Spleen (tissue), 11 donors: ENCODE measurements at regions not wholly inside any gene's neighbourhood (a gene's known extent, or its start where the extent isn't known, plus 50 kb on each side); places are given as distances from the start of the nearest gene placed in this dataset.

ENCODE experiments used
- DNase-seq: peaks from one replicate; pipeline ENCODE4 v3.0.0-alpha.2; 2020
- H3K27ac ChIP-seq, 8 donors: fragments of 200-600 bp; sonication (generic) in 7 of 8; 1 replicate in 4 of 8; 2 replicates in 4 of 8; pipeline versions ENCODE4 v1.5.0 to v1.8.0; 2016 to 2021; ENCODE audit warnings: inconsistent platforms in 4 of 8, mild to moderate bottlenecking in 4 of 8, moderate library complexity in 1 of 8
- H3K27me3 ChIP-seq, 7 donors: fragments of 200-600 bp; sonication (generic) in 6 of 7; replicated peaks in 1 of 7; 1 replicate in 4 of 7; 2 replicates in 3 of 7; pipeline versions ENCODE4 v1.5.0 to v1.8.0; 2016 to 2021; ENCODE audit warnings: inconsistent platforms in 3 of 7, mild to moderate bottlenecking in 1 of 7
- H3K36me3 ChIP-seq, 6 donors: fragments of 200-600 bp; sonication (generic) in 5 of 6; 1 replicate in 4 of 6; 2 replicates in 2 of 6; pipeline versions ENCODE4 v1.5.0 to v1.8.0; 2016 to 2021; ENCODE audit warnings: inconsistent platforms in 2 of 6
- H3K4me1 ChIP-seq, 6 donors: fragments of 200-600 bp; sonication (generic) in 5 of 6; 1 replicate in 3 of 6; 2 replicates in 3 of 6; pipeline versions ENCODE4 v1.5.0 to v1.8.0; 2016 to 2021; ENCODE audit warnings: inconsistent platforms in 3 of 6
- H3K4me3 ChIP-seq, 8 donors: fragments of 200-600 bp; sonication (generic) in 7 of 8; 1 replicate in 4 of 8; 2 replicates in 4 of 8; pipeline versions ENCODE4 v1.5.0 to v1.8.0; 2016 to 2021; ENCODE audit warnings: inconsistent platforms in 4 of 8, mild to moderate bottlenecking in 4 of 8, moderate library complexity in 2 of 8
- H3K9me3 ChIP-seq, 8 donors: fragments of 200-600 bp; sonication (generic) in 7 of 8; 1 replicate in 4 of 8; 2 replicates in 4 of 8; pipeline versions ENCODE4 v1.5.0 to v1.8.0; 2016 to 2021; ENCODE audit warnings: inconsistent platforms in 4 of 8
- CTCF ChIP-seq, 11 experiments: fragments of 200-600 bp in 7 of 11; fragments of 450-650 bp in 4 of 11; sonication (generic) in 4 of 11; IDR thresholded peaks in 8 of 11; conservative IDR thresholded peaks in 3 of 11; 1 replicate in 7 of 11; 2 replicates in 4 of 11; pipeline versions ENCODE4 v1.4.0 to v1.8.0; 2016 to 2021; ENCODE audit warnings: antibody characterized with exemption in 11 of 11, inconsistent platforms in 4 of 11, mild to moderate bottlenecking in 1 of 11
- POLR2A ChIP-seq, 3 donors: fragments of 450-650 bp; IDR thresholded peaks; one replicate each; pipeline ENCODE4 v1.5.1; 2017; ENCODE audit warnings: antibody characterized with exemption in 3 of 3, mild to moderate bottlenecking in 1 of 3
- POLR2AphosphoS5 ChIP-seq, 3 donors: sonication (generic); formaldehyde crosslinking; IDR thresholded peaks; one replicate each; pipeline ENCODE4 v1.5.1; 2017; ENCODE audit warnings: antibody characterized with exemption in 3 of 3
- WGBS, 5 donors: extraction: QIAGEN DNeasy Blood & Tissue Kit in 3 of 5; methylation state at CpG; one replicate each; pipeline versions ENCODE4 v1.1.5 to v1.1.7; 2013 to 2018; 5-methylcytosine and 5-hydroxymethylcytosine counted together
- intact Hi-C: fragments of 100-400 bp; cut with DNase I; formaldehyde crosslinking; loops from one replicate; pipeline ENCODE4 v1.15.0; 2023; ENCODE audit warnings: low total_unique reads
- donor health status: healthy with polysubstance abuse.
- donor health status: DM: no; HTN: no; CAD: no; lungs with moderate emphysema.
- donor health status: DM: no; HTN: no; CAD: no.
- donor health status: Bipolar disorder and iron deficiency.
- donor health status: healthy.
- donor health status: DM: no; HTN: no; CAD: no.
- donor health status: DM: yes; HTN: yes; CAD: no.

GRCh38 chr11:11045156-11045930, 187.5 kb upstream of the ZBED5 start:
- DNase-seq: no peak
- Histone ChIP-seq H3K4me3 (no peak overlapping the region), H3K36me3 (no peaks in the 10 kb centered on the region), H3K27me3 (no peaks in the 10 kb centered on the region), H3K4me1 (peaks cover 0 to 5% (median 0%) of the 10 kb centered on the region in 6 donors), H3K9me3 (no peaks in the 10 kb centered on the region), H3K27ac (no peak overlapping the region)
- TF ChIP-seq POLR2AphosphoS5 (IDR thresholded peaks at IDR 0.05) (no peak), POLR2A (IDR thresholded peaks at IDR 0.05) (no peak), CTCF (IDR thresholded peaks at IDR 0.05 in 8 of 11, conservative IDR thresholded peaks at IDR 0.05 in 3 of 11) (no peak)
- intact Hi-C loops: no loop called here
- WGBS, 5 donors: 84 to 93% (median 88%) methylated on average over 6 of the region's 6 CpGs

GRCh38 chr11:11044137-11044855, 186.4 kb upstream of the ZBED5 start:
- H3K36me3 ChIP-seq: no peaks in the 10 kb centered on the region
- no peak overlapping the region for H3K27ac ChIP-seq
- intact Hi-C loops: no loop called here
- no peak for TF ChIP-seq CTCF (IDR thresholded peaks at IDR 0.05 in 8 of 11, conservative IDR thresholded peaks at IDR 0.05 in 3 of 11)
- TF ChIP-seq POLR2AphosphoS5 (IDR thresholded peaks at IDR 0.05): no peak
- H3K9me3 ChIP-seq: no peaks in the 10 kb centered on the region
- 74 to 81% (median 80%) methylated on average over 9 of the region's 9 CpGs for WGBS, 5 donors
- no peaks in the 10 kb centered on the region for H3K27me3 ChIP-seq
- no peak overlapping the region for H3K4me3 ChIP-seq
- DNase-seq: no peak
- H3K4me1 ChIP-seq: peaks cover 0 to 5% (median 0%) of the 10 kb centered on the region in 6 donors

- Histone ChIP-seq H3K4me1 (peaks cover 0 to 5% (median 0%) of the 10 kb centered on the region in 6 donors), H3K27me3 (no peaks in the 10 kb centered on the region), H3K4me3 (no peak overlapping the region), H3K36me3 (no peaks in the 10 kb centered on the region), H3K9me3 (no peaks in the 10 kb centered on the region), H3K27ac (no peak overlapping the region)
- intact Hi-C loops: no loop called here
- TF ChIP-seq POLR2AphosphoS5 (IDR thresholded peaks at IDR 0.05) (no peak), CTCF (IDR thresholded peaks at IDR 0.05 in 8 of 11, conservative IDR thresholded peaks at IDR 0.05 in 3 of 11) (no peak), POLR2A (IDR thresholded peaks at IDR 0.05) (no peak)
- no peak for DNase-seq
- 64 to 87% (median 76%) methylated on average over 3 of the region's 3 CpGs for WGBS, 5 donors
Measured at GRCh38 chr11:11043721-11044120, 185.9 kb upstream of the ZBED5 start.
